GM12891 (cell line): ENCODE measurements at regions not wholly inside any gene's neighbourhood (a gene's known extent, or its start where the extent isn't known, plus 50 kb on each side); places are given as distances from the start of the nearest gene placed in this dataset.

Experiments
- PAX5 ChIP-seq: IDR thresholded peaks from 2 replicates; pipeline ENCODE4 v1.6.1; 2011; ENCODE audit warnings: low read length, moderate library complexity, mild to moderate bottlenecking; ENCODE audit not compliant: insufficient read depth, severe bottlenecking
- POLR2A ChIP-seq: IDR thresholded peaks from 2 replicates; pipeline ENCODE4 v1.6.1; 2011; ENCODE audit warnings: low read depth, low read length, control low read depth
- POLR2AphosphoS5 ChIP-seq: IDR thresholded peaks from 2 replicates; pipeline ENCODE4 v1.6.1; 2011; ENCODE audit warnings: low read depth, low read length, control low read depth
- POU2F2 ChIP-seq: IDR thresholded peaks from 2 replicates; pipeline ENCODE4 v1.6.1; 2011; ENCODE audit warnings: low read depth, mild to moderate bottlenecking, control low read depth, low read length, moderate library complexity
- SPI1 ChIP-seq: IDR thresholded peaks from 2 replicates; pipeline ENCODE4 v1.6.1; 2011; ENCODE audit warnings: low read depth, low read length, control low read depth
- TAF1 ChIP-seq: IDR thresholded peaks from 2 replicates; pipeline ENCODE4 v1.6.1; 2011; ENCODE audit warnings: low read depth, low read length, control low read depth

- TF ChIP-seq POLR2AphosphoS5 = no peak
- TF ChIP-seq POLR2A = no peak
- no peak for TF ChIP-seq TAF1
- TF ChIP-seq SPI1 = no peak
- TF ChIP-seq PAX5 = no peak
- TF ChIP-seq POU2F2 = no peak
Measured at GRCh38 chr15:53346583-53346982, 412.9 kb downstream of the WDR72 start.
